Breast epithelium (tissue), 3 donors: ENCODE measurements at regions not wholly inside any gene's neighbourhood (a gene's known extent, or its start where the extent isn't known, plus 50 kb on each side); places are given as distances from the start of the nearest gene placed in this dataset.

Experiments
- CTCF ChIP-seq, 3 donors: fragments of 450-650 bp; IDR thresholded peaks; one replicate each; pipeline ENCODE4 v1.5.1; 2016 to 2017; ENCODE audit warnings: antibody characterized with exemption in 3 of 3, mild to moderate bottlenecking in 3 of 3, moderate library complexity in 3 of 3
- POLR2A ChIP-seq: fragments of 450-650 bp; IDR thresholded peaks from one replicate; pipeline ENCODE4 v1.6.1; 2016; ENCODE audit warnings: antibody characterized with exemption, mild to moderate bottlenecking, moderate library complexity
- POLR2AphosphoS5 ChIP-seq, 3 donors: sonication (generic); formaldehyde crosslinking; IDR thresholded peaks; one replicate each; pipeline ENCODE4 v1.6.1; 2017; ENCODE audit warnings: antibody characterized with exemption in 3 of 3

- TF ChIP-seq CTCF (IDR thresholded peaks at IDR 0.05): no peak
- no peak for TF ChIP-seq POLR2AphosphoS5 (IDR thresholded peaks at IDR 0.05)
- TF ChIP-seq POLR2A: no peak
These were observed 49.9 kb upstream of the TRABD2B start for GRCh38 chr1:48047116-48047515.
